Chondrocyte (in vitro differentiated cells): ENCODE measurements at regions not wholly inside any gene's neighbourhood (a gene's known extent, or its start where the extent isn't known, plus 50 kb on each side); places are given as distances from the start of the nearest gene placed in this dataset.

Experiments used
- DNase-seq: peaks from one replicate; pipeline ENCODE4 v3.0.0; 2021; ENCODE audit warnings: mixed read lengths, low spot score
- H3K27ac Mint-ChIP-seq: one replicate; pipeline ENCODE4 v1.8.0; 2021; ENCODE audit warnings: mild to moderate bottlenecking, moderate library complexity, mixed read lengths; ENCODE audit not compliant: unreplicated experiment
- H3K27me3 Mint-ChIP-seq: 2 replicates; pipeline ENCODE4 v1.8.0; 2021; ENCODE audit warnings: low read depth, mixed read lengths
- H3K36me3 Mint-ChIP-seq: 2 replicates; pipeline ENCODE4 v1.8.0; 2021; ENCODE audit warnings: low read depth, mixed read lengths
- H3K4me1 Mint-ChIP-seq: 2 replicates; pipeline ENCODE4 v1.8.0; 2021; ENCODE audit warnings: low read depth, mild to moderate bottlenecking, mixed read lengths
- H3K4me3 Mint-ChIP-seq: one replicate; pipeline ENCODE4 v1.8.0; 2021; ENCODE audit warnings: mild to moderate bottlenecking, moderate library complexity, mixed read lengths; ENCODE audit not compliant: unreplicated experiment
- H3K9me3 Mint-ChIP-seq: 2 replicates; pipeline ENCODE4 v1.8.0; 2021; ENCODE audit warnings: low read depth, mixed read lengths
- TF ChIP-seq, protein P1 (sequence below): fragments of 200-600 bp; sonication (generic); IDR thresholded peaks from 2 replicates; pipeline ENCODE4 v1.5.0; 2021; ENCODE audit warnings: antibody characterized with exemption, mild to moderate bottlenecking, moderate library complexity

DNA sequence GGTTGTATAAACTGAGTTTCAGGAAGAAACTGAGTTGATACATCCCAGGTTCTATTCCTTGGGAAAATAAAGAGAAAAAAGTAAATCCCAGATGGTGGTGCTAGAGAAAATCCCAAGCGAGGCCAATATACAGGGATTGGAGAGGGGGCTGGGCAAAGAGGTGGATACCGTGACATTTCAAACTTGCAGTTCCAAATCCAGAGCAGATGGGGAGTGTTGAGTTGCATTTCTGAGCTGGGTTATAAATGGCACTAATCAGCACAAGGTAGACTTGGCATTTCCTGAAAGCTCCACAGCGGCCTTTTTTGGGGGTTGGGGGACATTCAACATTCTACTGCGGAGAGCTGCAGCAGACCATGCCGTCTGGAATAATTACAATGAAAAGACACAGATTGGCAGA is 224.4 kb downstream of the NXNL2 start:
- Mint-ChIP-seq H3K9me3 (no peaks in the 10 kb centered on the region), H3K36me3 (no peaks in the 10 kb centered on the region), H3K4me1 (peaks cover 13% of the 10 kb centered on the region), H3K27ac (no peak overlapping the region), H3K27me3 (no peaks in the 10 kb centered on the region), H3K4me3 (no peak overlapping the region)
- DNase-seq = no peak
- TF ChIP-seq, protein P1, sequence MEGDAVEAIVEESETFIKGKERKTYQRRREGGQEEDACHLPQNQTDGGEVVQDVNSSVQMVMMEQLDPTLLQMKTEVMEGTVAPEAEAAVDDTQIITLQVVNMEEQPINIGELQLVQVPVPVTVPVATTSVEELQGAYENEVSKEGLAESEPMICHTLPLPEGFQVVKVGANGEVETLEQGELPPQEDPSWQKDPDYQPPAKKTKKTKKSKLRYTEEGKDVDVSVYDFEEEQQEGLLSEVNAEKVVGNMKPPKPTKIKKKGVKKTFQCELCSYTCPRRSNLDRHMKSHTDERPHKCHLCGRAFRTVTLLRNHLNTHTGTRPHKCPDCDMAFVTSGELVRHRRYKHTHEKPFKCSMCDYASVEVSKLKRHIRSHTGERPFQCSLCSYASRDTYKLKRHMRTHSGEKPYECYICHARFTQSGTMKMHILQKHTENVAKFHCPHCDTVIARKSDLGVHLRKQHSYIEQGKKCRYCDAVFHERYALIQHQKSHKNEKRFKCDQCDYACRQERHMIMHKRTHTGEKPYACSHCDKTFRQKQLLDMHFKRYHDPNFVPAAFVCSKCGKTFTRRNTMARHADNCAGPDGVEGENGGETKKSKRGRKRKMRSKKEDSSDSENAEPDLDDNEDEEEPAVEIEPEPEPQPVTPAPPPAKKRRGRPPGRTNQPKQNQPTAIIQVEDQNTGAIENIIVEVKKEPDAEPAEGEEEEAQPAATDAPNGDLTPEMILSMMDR = no peak

DNA sequence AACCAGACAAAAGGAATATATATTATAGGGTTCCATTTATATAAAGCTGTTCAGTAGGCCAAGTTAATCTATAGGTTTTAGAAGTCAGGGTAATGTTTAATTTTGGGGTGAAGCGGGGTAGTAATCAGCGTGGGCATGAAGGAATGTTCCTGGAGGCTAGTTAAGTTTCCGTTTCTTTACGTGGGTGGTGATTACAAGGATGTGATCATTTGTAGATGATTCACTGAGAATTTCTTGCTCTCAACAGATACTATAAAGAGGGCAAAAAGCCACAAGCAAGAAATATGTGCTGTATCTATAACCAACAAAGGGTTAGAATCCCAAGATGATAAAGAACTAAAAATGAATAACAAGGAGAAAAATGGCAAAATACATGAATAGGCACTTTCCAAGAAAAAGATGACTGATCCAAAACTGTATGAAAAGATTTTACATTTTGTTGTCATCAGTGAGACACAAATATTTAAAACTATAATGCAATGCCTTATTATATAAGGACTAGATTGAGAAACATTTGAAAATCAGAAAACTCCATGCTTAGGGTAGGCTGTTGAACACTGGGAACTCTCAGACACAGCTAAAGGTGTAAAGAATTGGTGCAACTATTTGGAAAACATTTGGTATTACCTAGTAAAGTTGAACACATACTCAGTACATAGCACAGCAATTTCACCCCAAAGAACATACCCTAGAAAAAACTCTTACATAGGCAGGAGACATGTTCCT is 224.3 kb upstream of the S1PR3 start:
- Mint-ChIP-seq H3K9me3 (peaks cover 2% of the 10 kb centered on the region), H3K27me3 (no peaks in the 10 kb centered on the region), H3K4me3 (no peak overlapping the region), H3K27ac (no peak overlapping the region), H3K36me3 (no peaks in the 10 kb centered on the region), H3K4me1 (peaks cover 14% of the 10 kb centered on the region)
- DNase-seq = no peak
- TF ChIP-seq, protein P1 = no peak

DNA sequence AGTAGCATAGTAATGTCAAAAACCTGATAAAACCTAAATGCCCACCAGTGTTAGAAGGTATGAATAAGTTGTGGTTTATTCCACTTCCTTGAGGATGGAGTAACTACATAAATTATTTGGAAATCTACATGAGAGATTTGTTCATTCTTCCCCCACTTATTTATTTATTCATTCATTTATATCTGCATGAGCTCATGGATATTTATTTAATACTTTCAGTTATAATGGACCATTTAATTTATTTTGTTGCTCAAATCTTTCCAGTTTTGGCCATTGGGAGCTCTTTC is 223.8 kb upstream of the S1PR3 start:
- Mint-ChIP-seq H3K27me3 (no peaks in the 10 kb centered on the region), H3K4me1 (peaks cover 14% of the 10 kb centered on the region), H3K4me3 (no peak overlapping the region), H3K9me3 (peaks cover 2% of the 10 kb centered on the region), H3K27ac (no peak overlapping the region), H3K36me3 (no peaks in the 10 kb centered on the region)
- no peak for DNase-seq
- TF ChIP-seq, protein P1 = no peak

DNA sequence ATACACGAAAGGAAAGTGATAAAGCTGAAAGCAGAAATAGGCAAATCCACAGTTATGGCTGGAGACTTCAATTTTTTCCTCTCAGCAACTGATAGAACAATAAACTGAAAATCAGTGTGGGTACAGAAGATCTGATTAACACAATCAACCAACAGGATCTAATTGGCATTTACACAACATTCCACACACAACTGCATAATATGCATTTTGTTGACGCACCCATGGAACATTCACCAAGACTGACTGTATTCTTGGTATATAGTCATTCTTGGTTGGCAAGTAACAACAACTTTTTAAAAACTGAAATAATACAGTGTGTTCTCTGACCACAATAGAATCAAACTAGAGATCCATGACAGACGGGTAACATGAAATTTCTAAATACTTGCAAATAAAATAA is 218.7 kb upstream of the S1PR3 start:
- H3K4me1 Mint-ChIP-seq = peaks cover 46% of the 10 kb centered on the region
- H3K9me3 Mint-ChIP-seq = peaks cover 4% of the 10 kb centered on the region
- DNase-seq = no peak
- no peak overlapping the region for H3K4me3 Mint-ChIP-seq
- H3K36me3 Mint-ChIP-seq = no peaks in the 10 kb centered on the region
- TF ChIP-seq, protein P1 = no peak
- H3K27me3 Mint-ChIP-seq = no peaks in the 10 kb centered on the region
- no peak overlapping the region for H3K27ac Mint-ChIP-seq

DNA sequence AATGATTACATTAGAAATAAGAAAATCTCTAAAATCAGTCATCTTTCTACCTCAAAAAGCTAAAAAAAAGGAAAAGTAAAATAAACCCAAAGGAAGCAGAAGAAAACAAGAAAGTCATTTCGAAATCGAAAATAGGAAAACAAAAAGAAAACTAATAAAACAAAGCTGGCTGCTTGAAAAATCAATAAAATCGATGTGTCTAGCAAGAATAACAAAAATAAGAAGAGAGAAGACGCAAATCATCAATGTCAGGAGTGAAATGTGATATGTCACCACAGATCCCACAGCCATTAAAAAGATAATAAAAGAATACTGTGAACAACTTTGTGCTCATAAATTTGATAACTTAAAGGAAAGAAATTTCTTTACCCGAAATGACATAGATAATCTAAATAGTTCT is 218.1 kb upstream of the S1PR3 start:
- peaks cover 4% of the 10 kb centered on the region for H3K9me3 Mint-ChIP-seq
- no peaks in the 10 kb centered on the region for H3K27me3 Mint-ChIP-seq
- DNase-seq = no peak
- H3K36me3 Mint-ChIP-seq = no peaks in the 10 kb centered on the region
- H3K27ac Mint-ChIP-seq = no peak overlapping the region
- peaks cover 50% of the 10 kb centered on the region for H3K4me1 Mint-ChIP-seq
- TF ChIP-seq, protein P1 = no peak
- H3K4me3 Mint-ChIP-seq = no peak overlapping the region
